ENCODE measurements at regions not wholly inside any gene's neighbourhood (a gene's known extent, or its start where the extent isn't known, plus 50 kb on each side); places are given as distances from the start of the nearest gene placed in this dataset.

GRCh38 chr10:6345404-6345803, 142.7 kb downstream of the PFKFB3 start:
- TF ChIP-seq CTCF (conservative IDR thresholded peaks at IDR 0.05) (no peak), EZH2 (IDR thresholded peaks at IDR 0.05; ENCODE audit: low read depth) (no peak)

All from PC-9 (cell line).